IPS-15b (cell line): ENCODE measurements at regions not wholly inside any gene's neighbourhood (a gene's known extent, or its start where the extent isn't known, plus 50 kb on each side); places are given as distances from the start of the nearest gene placed in this dataset.

Experiments used
- H3K27me3 ChIP-seq: one replicate; pipeline ENCODE4 v1.6.1; 2013; ENCODE audit warnings: low read length; ENCODE audit not compliant: control insufficient read depth, insufficient read depth
- H3K36me3 ChIP-seq: one replicate; pipeline ENCODE4 v1.6.1; 2013; ENCODE audit warnings: low read length; ENCODE audit not compliant: control insufficient read depth, insufficient read depth
- H3K4me1 ChIP-seq: one replicate; pipeline ENCODE4 v1.6.1; 2013; ENCODE audit warnings: mild to moderate bottlenecking, low read length; ENCODE audit not compliant: control insufficient read depth, insufficient read depth
- H3K4me3 ChIP-seq: one replicate; pipeline ENCODE4 v1.5.1; 2013; ENCODE audit warnings: low read depth, low read length
- H3K9ac ChIP-seq: one replicate; pipeline ENCODE4 v1.6.1; 2013; ENCODE audit warnings: low read depth, mild to moderate bottlenecking, low read length
- H3K9me3 ChIP-seq: one replicate; pipeline ENCODE4 v1.6.1; 2013; ENCODE audit warnings: mild to moderate bottlenecking, low read length; ENCODE audit not compliant: control insufficient read depth, insufficient read depth

DNA sequence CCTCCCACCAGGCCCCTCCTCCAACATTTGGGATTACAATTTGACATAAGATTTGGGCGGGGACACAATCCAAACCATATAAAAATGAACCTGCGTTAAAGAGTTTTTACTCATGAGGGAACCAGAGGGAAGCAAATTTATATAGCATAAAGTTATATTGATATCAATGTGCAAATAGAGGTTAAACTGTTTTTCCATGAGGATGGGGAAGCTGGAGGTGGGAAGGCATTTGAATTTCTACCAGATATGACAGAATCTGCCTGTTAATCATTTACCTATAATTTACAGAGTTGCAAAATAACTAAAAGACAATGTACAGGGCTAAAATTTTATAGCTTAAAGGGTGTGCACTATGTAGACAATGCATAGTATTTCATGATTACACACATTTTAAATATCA is 322.0 kb upstream of the FKBP1C start:
- Histone ChIP-seq H3K9ac (no peak overlapping the region), H3K4me3 (no peak overlapping the region), H3K36me3 (no peaks in the 10 kb centered on the region), H3K27me3 (no peaks in the 10 kb centered on the region), H3K4me1 (no peaks in the 10 kb centered on the region), H3K9me3 (no peaks in the 10 kb centered on the region)

DNA sequence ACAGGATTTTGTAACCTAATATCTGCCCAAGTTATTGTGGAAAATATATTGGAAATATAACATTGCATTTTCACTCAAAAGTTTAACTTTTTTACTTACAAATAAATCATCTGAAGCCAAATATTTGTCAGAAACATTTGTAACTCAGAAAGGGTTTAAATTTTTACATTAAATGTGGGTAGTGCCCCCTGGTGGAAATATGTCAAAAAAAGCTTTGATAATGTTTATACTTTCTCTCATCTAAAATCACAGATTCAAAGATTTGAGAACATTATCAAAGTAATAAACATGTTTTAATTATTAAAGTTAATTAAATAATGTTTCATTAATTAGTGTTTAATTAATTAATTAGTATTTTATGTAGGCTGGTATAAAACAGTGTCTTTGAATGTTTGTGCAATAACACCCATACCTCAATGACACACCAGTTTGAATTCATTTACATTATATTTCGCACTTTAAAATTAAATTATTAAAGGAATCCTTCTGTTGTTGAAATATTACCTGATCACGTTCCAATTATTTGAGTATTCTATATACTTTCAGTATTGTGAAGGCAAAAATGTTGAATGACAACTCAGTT is 320.1 kb upstream of the FKBP1C start:
- Histone ChIP-seq H3K9ac (no peak overlapping the region), H3K36me3 (no peaks in the 10 kb centered on the region), H3K9me3 (no peaks in the 10 kb centered on the region), H3K27me3 (no peaks in the 10 kb centered on the region), H3K4me1 (no peaks in the 10 kb centered on the region), H3K4me3 (no peak overlapping the region)

DNA sequence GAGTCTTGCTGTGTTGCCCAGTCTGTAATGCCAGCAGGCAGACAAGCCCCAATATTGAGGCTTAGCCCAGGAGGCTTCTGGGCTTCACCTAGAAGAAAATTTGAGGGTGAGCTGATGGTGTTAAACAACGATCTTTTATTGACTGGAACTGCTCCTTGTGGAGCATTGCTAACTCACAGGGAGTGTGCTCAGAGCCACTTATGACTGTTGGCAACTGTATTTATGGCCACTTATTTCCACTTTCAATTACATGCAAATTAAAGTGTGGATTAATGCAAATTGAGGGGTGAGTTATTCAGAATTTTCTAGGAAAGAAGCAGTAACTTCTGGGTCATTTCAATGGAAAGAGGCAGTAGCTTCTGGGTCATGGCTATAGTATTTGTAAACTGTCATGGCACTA is 317.2 kb upstream of the FKBP1C start:
- H3K9me3 ChIP-seq, result no peaks in the 10 kb centered on the region
- no peaks in the 10 kb centered on the region for H3K36me3 ChIP-seq
- no peak overlapping the region for H3K9ac ChIP-seq
- no peaks in the 10 kb centered on the region for H3K4me1 ChIP-seq
- no peaks in the 10 kb centered on the region for H3K27me3 ChIP-seq
- no peak overlapping the region for H3K4me3 ChIP-seq

DNA sequence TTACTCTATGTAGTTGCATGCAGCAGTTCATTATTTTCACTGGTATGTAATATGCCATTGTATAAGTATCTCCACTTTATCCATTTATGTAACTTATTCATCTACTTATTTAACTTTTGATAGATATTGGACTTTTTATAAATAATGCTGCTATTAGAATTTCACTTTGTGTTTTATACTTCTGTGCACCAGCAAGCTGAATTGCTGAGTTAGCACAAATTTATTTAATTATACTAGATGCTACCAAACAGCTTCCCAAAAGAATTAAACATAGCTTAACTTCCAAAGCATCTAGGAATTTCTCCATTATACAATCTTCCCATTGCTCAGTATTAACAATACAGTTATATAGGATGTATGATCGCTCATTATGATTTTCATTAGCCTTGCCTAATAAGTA is 308.0 kb upstream of the FKBP1C start:
- Histone ChIP-seq H3K9me3 (no peaks in the 10 kb centered on the region), H3K9ac (no peak overlapping the region), H3K36me3 (no peaks in the 10 kb centered on the region), H3K4me1 (no peaks in the 10 kb centered on the region), H3K4me3 (no peak overlapping the region), H3K27me3 (no peaks in the 10 kb centered on the region)

DNA sequence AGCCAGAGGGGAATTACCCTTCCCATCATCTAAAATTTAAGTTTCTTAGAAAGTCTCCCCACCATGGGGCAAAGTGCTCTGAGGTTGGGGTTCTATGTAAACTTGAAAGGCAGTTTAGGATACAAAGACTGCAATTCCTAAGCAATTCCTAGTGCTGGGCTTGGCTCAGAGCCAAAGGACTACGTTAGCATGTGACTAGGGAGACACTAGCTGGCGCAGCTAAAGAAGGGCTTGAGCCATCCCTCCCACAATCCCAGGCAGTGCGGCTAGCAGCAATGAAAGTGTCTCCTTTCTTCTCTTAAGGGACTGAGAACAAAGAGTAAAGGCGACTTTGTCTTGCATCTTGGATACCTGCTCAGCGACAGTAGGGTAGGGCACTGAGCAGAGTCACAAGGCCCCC is 306.6 kb upstream of the FKBP1C start:
- Histone ChIP-seq H3K4me3 (no peak overlapping the region), H3K27me3 (no peaks in the 10 kb centered on the region), H3K9me3 (no peaks in the 10 kb centered on the region), H3K9ac (no peak overlapping the region), H3K4me1 (no peaks in the 10 kb centered on the region), H3K36me3 (no peaks in the 10 kb centered on the region)

DNA sequence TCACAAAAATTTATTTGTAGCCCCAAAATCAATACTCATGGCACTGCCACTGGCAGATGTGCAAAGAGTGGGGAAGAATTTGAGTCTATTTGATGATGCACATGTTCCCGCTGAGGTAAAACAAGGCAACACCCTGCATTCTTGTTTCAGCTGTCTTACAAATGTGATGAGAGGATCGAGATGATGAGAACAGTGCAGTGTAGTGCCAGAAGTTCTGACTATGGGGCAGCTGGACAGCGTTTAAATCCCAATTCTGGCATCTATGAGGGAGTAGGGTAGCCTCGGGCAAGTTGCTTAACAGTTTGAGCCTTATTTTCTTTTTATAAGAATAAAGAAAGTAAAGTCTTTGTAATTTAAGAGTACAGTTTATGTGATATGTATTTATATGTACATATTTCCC is 296.7 kb upstream of the FKBP1C start:
- no peaks in the 10 kb centered on the region for H3K9me3 ChIP-seq
- no peaks in the 10 kb centered on the region for H3K27me3 ChIP-seq
- no peaks in the 10 kb centered on the region for H3K36me3 ChIP-seq
- no peaks in the 10 kb centered on the region for H3K4me1 ChIP-seq
- H3K4me3 ChIP-seq, result no peak overlapping the region
- H3K9ac ChIP-seq, result no peak overlapping the region

DNA sequence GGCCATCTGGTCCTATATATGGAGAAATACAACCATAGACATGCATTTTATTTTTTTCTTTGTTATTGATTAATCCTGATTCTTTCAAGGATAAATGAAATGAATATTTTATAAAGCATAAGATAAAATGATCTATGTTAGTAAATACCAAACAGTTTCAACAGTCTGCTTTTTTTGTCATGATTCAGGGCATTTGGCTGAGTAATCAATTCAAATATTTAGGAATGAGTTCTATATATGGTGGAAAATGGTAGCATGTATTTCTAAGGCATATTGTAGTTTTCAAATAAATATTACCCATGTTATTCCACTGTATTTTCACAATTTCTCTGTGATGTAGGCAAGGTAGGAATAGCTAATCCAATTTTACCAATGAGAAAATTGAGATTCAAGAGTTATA is 287.5 kb upstream of the FKBP1C start:
- H3K27me3 ChIP-seq, result no peaks in the 10 kb centered on the region
- no peaks in the 10 kb centered on the region for H3K9me3 ChIP-seq
- H3K4me3 ChIP-seq, result no peak overlapping the region
- no peaks in the 10 kb centered on the region for H3K36me3 ChIP-seq
- H3K4me1 ChIP-seq, result no peaks in the 10 kb centered on the region
- no peak overlapping the region for H3K9ac ChIP-seq

DNA sequence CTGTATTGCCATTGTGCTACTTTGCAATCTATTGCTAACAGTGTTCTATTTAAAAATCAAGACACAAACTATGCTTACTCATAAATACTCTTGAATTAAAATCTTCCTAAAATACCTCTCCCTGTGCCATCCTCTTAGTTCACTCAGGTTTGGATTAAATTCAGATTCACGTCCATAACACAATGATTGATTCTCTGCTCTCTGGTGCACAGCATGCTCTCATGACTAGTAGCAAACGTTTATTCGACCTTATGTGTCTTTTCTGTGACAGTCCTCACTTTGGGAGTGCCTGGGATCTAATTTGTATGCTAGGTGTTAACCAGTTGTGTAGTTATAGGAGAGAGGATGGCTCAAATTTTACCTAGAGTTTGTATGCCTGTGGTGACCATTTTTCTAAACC is 270.4 kb upstream of the FKBP1C start:
- Histone ChIP-seq H3K9me3 (no peaks in the 10 kb centered on the region), H3K36me3 (no peaks in the 10 kb centered on the region), H3K9ac (no peak overlapping the region), H3K4me3 (no peak overlapping the region), H3K4me1 (no peaks in the 10 kb centered on the region), H3K27me3 (no peaks in the 10 kb centered on the region)

DNA sequence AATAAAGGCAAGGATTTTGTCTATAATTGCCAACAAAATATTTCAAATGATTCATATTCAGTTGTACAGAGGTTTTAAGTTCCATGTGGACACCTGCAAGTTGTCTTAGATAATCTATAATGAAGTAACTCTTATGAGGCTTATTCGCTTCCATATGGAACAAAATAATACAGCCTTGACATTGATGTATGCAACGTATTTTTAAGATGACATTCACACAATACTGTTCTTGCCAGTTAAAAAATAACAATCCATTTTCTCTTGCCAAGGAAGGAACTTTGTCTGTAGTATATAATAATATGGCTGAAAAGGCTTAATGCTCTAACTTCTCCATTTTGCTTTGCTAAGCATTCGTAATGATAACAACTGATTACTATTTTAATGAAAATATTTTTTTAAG is 269.3 kb upstream of the FKBP1C start:
- H3K36me3 ChIP-seq, result no peaks in the 10 kb centered on the region
- H3K4me1 ChIP-seq, result no peaks in the 10 kb centered on the region
- H3K4me3 ChIP-seq, result no peak overlapping the region
- no peaks in the 10 kb centered on the region for H3K27me3 ChIP-seq
- no peaks in the 10 kb centered on the region for H3K9me3 ChIP-seq
- no peak overlapping the region for H3K9ac ChIP-seq

DNA sequence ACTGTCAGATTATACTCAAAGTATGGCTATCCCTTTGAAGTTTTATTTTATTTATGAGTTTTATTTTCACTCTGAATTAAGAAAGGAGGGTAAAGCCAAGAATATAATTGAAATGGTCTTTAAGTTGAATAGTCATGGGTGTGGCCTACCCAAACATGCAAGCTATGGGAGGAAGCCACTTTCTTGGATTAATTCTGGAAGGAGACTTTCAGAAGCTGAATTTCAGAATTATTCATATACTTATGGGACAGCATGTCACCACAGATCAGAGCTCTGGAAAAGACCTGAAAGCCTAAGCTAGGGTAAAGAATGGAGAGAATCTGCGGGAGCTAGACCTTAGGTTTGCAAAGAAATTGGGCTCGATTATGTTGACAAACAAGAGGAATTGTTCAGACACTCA is 242.4 kb upstream of the FKBP1C start:
- Histone ChIP-seq H3K9me3 (no peaks in the 10 kb centered on the region), H3K4me1 (no peaks in the 10 kb centered on the region), H3K27me3 (no peaks in the 10 kb centered on the region), H3K36me3 (no peaks in the 10 kb centered on the region), H3K9ac (no peak overlapping the region), H3K4me3 (no peak overlapping the region)

DNA sequence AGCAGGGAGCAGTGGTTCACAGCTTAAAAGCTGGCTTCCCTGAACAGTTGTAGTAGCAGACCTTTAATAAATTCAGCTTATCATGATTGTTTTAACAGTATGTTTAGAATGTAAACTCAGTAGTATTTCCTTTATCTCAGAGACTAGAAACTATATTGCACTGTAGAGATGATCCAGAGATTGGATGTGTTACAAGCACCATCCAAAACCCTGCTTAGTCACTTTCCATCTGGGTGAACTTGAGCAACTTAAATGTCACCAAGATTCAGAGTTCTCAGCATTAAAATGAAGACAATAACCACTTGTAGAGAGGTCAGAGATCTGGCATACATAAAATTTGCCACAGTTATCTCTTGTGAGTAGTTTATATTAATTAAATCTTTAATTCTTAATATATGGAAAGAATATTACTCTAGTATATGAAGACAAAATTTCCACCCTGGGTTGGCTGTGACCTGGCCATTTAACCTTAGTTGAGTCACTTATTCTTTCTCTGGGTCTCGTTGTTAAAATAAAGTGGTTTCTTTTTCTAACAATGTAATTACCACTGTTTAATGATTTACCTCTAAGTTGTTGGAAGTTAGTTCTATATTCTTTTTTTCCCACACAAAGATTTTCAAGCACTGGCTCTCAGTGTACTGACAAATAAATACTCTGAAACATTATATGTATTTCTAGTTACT is 239.2 kb upstream of the FKBP1C start:
- H3K27me3 ChIP-seq, result no peaks in the 10 kb centered on the region
- H3K4me3 ChIP-seq, result no peak overlapping the region
- no peaks in the 10 kb centered on the region for H3K4me1 ChIP-seq
- H3K36me3 ChIP-seq, result no peaks in the 10 kb centered on the region
- H3K9ac ChIP-seq, result no peak overlapping the region
- H3K9me3 ChIP-seq, result no peaks in the 10 kb centered on the region

DNA sequence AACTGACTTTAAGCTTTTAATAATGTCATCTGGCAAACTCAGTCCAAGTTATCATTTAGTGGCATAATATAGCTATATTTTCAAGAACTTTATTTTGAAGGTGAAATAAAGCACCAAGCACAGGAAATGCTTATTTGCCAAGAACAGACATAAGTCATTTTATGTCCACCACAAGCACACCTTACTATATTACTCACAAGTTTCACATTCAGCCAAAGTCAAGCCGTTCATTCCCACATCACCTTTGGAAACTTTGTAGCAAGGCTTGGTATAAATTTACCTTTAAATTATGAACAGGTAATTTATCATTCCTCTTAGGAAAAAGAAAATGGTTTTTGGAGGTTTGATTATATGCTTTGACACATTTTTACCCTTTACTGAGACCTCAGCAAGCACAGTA is 236.8 kb upstream of the FKBP1C start:
- Histone ChIP-seq H3K27me3 (no peaks in the 10 kb centered on the region), H3K4me3 (no peak overlapping the region), H3K4me1 (no peaks in the 10 kb centered on the region)

More for the DNA sequence above, 236.8 kb upstream of the FKBP1C start:
- no peak overlapping the region for H3K9ac ChIP-seq
- no peaks in the 10 kb centered on the region for H3K9me3 ChIP-seq
- H3K36me3 ChIP-seq, result no peaks in the 10 kb centered on the region
